ENCODE measurements at regions not wholly inside any gene's neighbourhood (a gene's known extent, or its start where the extent isn't known, plus 50 kb on each side); places are given as distances from the start of the nearest gene placed in this dataset.

DNA sequence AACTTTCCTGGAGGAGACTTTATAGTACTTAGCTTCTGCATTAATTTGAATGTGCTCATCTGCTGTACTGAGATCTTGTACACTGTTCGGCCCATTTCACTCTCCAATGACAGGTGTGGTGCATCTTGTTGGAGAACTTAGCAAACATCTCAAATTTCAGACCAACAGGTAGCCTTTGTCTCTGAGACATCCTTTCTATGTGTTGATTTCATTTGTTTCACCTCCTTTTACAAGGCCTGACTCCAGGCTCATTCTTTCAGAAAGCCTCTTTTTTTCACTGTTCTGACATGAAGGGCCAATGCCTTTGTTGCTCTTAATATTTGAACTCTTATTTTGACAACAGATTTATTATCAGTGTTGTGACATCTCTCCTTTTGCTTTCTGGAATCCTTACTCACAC, 271.8 kb upstream of the FANCL start:
- Histone ChIP-seq H2BK20ac (ENCODE audit: low read length) (no peak overlapping the region), H4K91ac (replicated peaks; ENCODE audit: insufficient read length, low read length) (no peak overlapping the region), H3K18ac (ENCODE audit: extremely low read depth, low read length) (no peak overlapping the region), H3K79me1 (ENCODE audit: low read depth, low read length) (no peaks in the 10 kb centered on the region), H3K9me3 (ENCODE audit: insufficient read depth in 2 of 2, low read depth in 1 of 2, low read length in 1 of 2) (no peaks in the 10 kb centered on the region), H3K14ac (ENCODE audit: insufficient read length) (no peak overlapping the region), H3K4me1 (replicated peaks in 1 of 4; ENCODE audit: control insufficient read depth in 3 of 4, insufficient read depth in 4 of 4, low read length in 3 of 4) (peaks cover 0 to 10% (median 8%) of the 10 kb centered on the region in 4 experiments; a peak in 3 of 7 replicates), H2AFZ (ENCODE audit: low read length) (no peak overlapping the region), H3K9ac (replicated peaks in 1 of 4; ENCODE audit: extremely low read depth in 1 of 4, low read depth in 3 of 4, low read length in 3 of 4) (no peak overlapping the region), H3K23me2 (ENCODE audit: low read depth, low read length) (no peaks in the 10 kb centered on the region; the same call in 1 of the 2 replicates), H2BK120ac (replicated peaks; ENCODE audit: low read depth, low read length) (no peak overlapping the region), H3K27ac (ENCODE audit: low read depth, low read length) (no peak overlapping the region), H2BK15ac (ENCODE audit: low read length) (no peak overlapping the region), H2BK5ac (ENCODE audit: low read depth, low read length) (0 out of 2 replicates have a peak overlapping the region, but pooled peaks have one; percentile 6), H3K23ac (ENCODE audit: insufficient read length) (no peak overlapping the region), H4K20me1 (replicated peaks in 1 of 2; ENCODE audit: control insufficient read depth in 1 of 2, insufficient read depth in 2 of 2, low read length in 2 of 2) (no peaks in the 10 kb centered on the region), H3K79me2 (ENCODE audit: control insufficient read depth in 1 of 2, insufficient read depth in 2 of 2, low read length in 2 of 2) (no peaks in the 10 kb centered on the region), H2BK12ac (ENCODE audit: low read depth, low read length) (no peak overlapping the region), H3K4me3 (ENCODE audit: extremely low read depth in 1 of 4, insufficient read depth in 2 of 4, low read depth in 3 of 4, low read length in 4 of 4) (no peak overlapping the region), H4K8ac (ENCODE audit: extremely low read depth, insufficient read depth, low read length) (no peak overlapping the region), H3K27me3 (replicated peaks in 1 of 4; ENCODE audit: control insufficient read depth in 3 of 4, extremely low read depth in 1 of 4, insufficient read depth in 3 of 4, low read length in 3 of 4) (no peaks in the 10 kb centered on the region), H2AK5ac (ENCODE audit: low read depth, low read length) (no peak overlapping the region), H3K4ac (replicated peaks; ENCODE audit: insufficient read length, low read depth, low read length) (no peak overlapping the region), H3K4me2 (ENCODE audit: insufficient read depth in 1 of 2, low read depth in 2 of 2, low read length in 2 of 2) (no peak overlapping the region; a peak in 1 of 4 replicates), H4K5ac (ENCODE audit: insufficient read length, low read depth, low read length) (no peak overlapping the region), H3K56ac (replicated peaks; ENCODE audit: insufficient read length, low read depth, low read length) (no peak overlapping the region), H3K36me3 (ENCODE audit: control insufficient read depth in 2 of 4, insufficient read depth in 4 of 4, low read length in 3 of 4) (no peaks in the 10 kb centered on the region)
- CTCF ChIA-PET (ENCODE audit: partially characterized antibody), result no interaction called here
- WGBS, 2 experiments (ENCODE audit: extremely low coverage in 1 of 2, insufficient coverage in 1 of 2, insufficient read length in 1 of 2, insufficient replicate concordance in 2 of 2, low coverage in 1 of 2, low lambda C conversion rate in 2 of 2, missing lambda C conversion rate in 1 of 2), result 81% methylated on average over 1 of the region's 1 CpG; no CpG with 5 or more reads in 1 of the 2 experiments
- POLR2A ChIA-PET (ENCODE audit: partially characterized antibody), result no interaction called here
- FAIRE-seq (peak; percentile 48), DNase-seq (ENCODE audit: low read depth in 1 of 2, low spot score in 2 of 2) (no peak)
- no peak for TF ChIP-seq NRF1 (IDR thresholded peaks at IDR 0.05; ENCODE audit: low read depth, low read length)
- no peak for TF ChIP-seq GABPA (IDR thresholded peaks at IDR 0.05; ENCODE audit: borderline replicate concordance, insufficient read depth, low read length)
- TF ChIP-seq KDM5A (IDR thresholded peaks at IDR 0.05; ENCODE audit: low read length), result no peak
- no peak for TF ChIP-seq SAP30 (IDR thresholded peaks at IDR 0.05; ENCODE audit: insufficient read depth, insufficient replicate concordance, low read length)
- TF ChIP-seq RBBP5 (IDR thresholded peaks at IDR 0.05; ENCODE audit: borderline replicate concordance, low read depth, low read length), result no peak
- TF ChIP-seq SP2 (IDR thresholded peaks at IDR 0.05; ENCODE audit: low read length), result no peak
